Esophagus squamous epithelium (tissue), 5 donors: ENCODE measurements at regions not wholly inside any gene's neighbourhood (a gene's known extent, or its start where the extent isn't known, plus 50 kb on each side); places are given as distances from the start of the nearest gene placed in this dataset.
A peak's percentile ranks its signal among the peaks of the same experiment; 100 is the strongest.
"Not testable (repeated sequence)": the region's sequence is repeated elsewhere in the genome, so short reads cannot be mapped to it uniquely, and the experiment has no call there.

ENCODE experiments used
- DNase-seq: peaks from one replicate; lab custom pipeline; 2025; lab: John Stamatoyannopoulos, UW
- H3K27ac ChIP-seq, 4 donors: fragments of 200-600 bp; sonication (generic); one replicate each; pipeline ENCODE4 v1.5.1; 2016 to 2019; ENCODE audit warnings: mild to moderate bottlenecking in 1 of 4
- H3K27me3 ChIP-seq, 4 donors: fragments of 200-600 bp; sonication (generic); 1 replicate in 3 of 4; 2 replicates in 1 of 4; pipeline versions ENCODE4 v1.5.1 to v1.6.0; 2017 to 2021; ENCODE audit warnings: antibody characterized with exemption in 1 of 4
- H3K36me3 ChIP-seq, 3 donors: fragments of 200-600 bp; sonication (generic); one replicate each; pipeline ENCODE4 v1.5.1; 2016 to 2019
- H3K4me1 ChIP-seq, 3 donors: fragments of 200-600 bp; sonication (generic); one replicate each; pipeline ENCODE4 v1.5.1; 2017 to 2019
- H3K4me3 ChIP-seq, 4 donors: fragments of 200-600 bp; sonication (generic); 1 replicate in 3 of 4; 2 replicates in 1 of 4; pipeline ENCODE4 v1.5.1; 2016 to 2019; ENCODE audit warnings: mild to moderate bottlenecking in 2 of 4, moderate library complexity in 1 of 4
- H3K9me3 ChIP-seq, 3 donors: fragments of 200-600 bp; sonication (generic); one replicate each; pipeline ENCODE4 v1.5.1; 2016 to 2019
- CTCF ChIP-seq, 6 experiments: fragments of 450-650 bp in 4 of 6; fragments of 200-600 bp in 2 of 6; sonication (generic) in 2 of 6; IDR thresholded peaks; one replicate each; pipeline ENCODE4 v1.5.1; 2016 to 2019; ENCODE audit warnings: antibody characterized with exemption in 6 of 6, mild to moderate bottlenecking in 4 of 6, moderate library complexity in 4 of 6
- POLR2A ChIP-seq, 4 donors: fragments of 450-650 bp; IDR thresholded peaks; one replicate each; pipeline ENCODE4 v1.6.1; 2017; ENCODE audit warnings: antibody characterized with exemption in 4 of 4, mild to moderate bottlenecking in 4 of 4, moderate library complexity in 3 of 4
- WGBS, 2 donors: methylation state at CpG; one replicate each; pipeline ENCODE4 v1.1.5; 2018; 5-methylcytosine and 5-hydroxymethylcytosine counted together
- intact Hi-C: fragments of 100-400 bp; cut with DNase I; formaldehyde crosslinking; loops from one replicate; pipeline ENCODE4 v1.15.0; 2022
- donor health status: DM: yes; HTN: yes; CAD: no.

- TF ChIP-seq CTCF (IDR thresholded peaks at IDR 0.05) (no peak), POLR2A (IDR thresholded peaks at IDR 0.05) (no peak)
- Histone ChIP-seq H3K9me3 (no peaks in the 10 kb centered on the region), H3K36me3 (no peaks in the 10 kb centered on the region), H3K4me1 (peaks cover 5 to 32% (median 10%) of the 10 kb centered on the region in 3 donors), H3K4me3 (no peak overlapping the region), H3K27me3 (no peaks in the 10 kb centered on the region), H3K27ac (no peak overlapping the region)
- intact Hi-C loops: no loop called here
- DNase-seq: no peak
These were observed 90.0 kb downstream of the ARRDC3 start for GRCh38 chr5:91293131-91293530.

GRCh38 chr5:91291628-91292569 is 91.2 kb downstream of the ARRDC3 start:
- Histone ChIP-seq H3K36me3 (no peaks in the 10 kb centered on the region), H3K27ac (no peak overlapping the region), H3K4me1 (peaks cover 4 to 28% (median 8%) of the 10 kb centered on the region in 3 donors), H3K27me3 (no peaks in the 10 kb centered on the region), H3K9me3 (no peaks in the 10 kb centered on the region), H3K4me3 (no peak overlapping the region)
- TF ChIP-seq POLR2A (IDR thresholded peaks at IDR 0.05) (no peak), CTCF (IDR thresholded peaks at IDR 0.05) (no peak)
- intact Hi-C loops: no loop called here
- no peak for DNase-seq
- WGBS, 2 donors: 73 to 87% methylated on average over 4 of the region's 4 CpGs

- Histone ChIP-seq H3K27ac (peak overlapping the region in 3 of 4 donors; percentile 16 to 56 (median 28)), H3K9me3 (no peaks in the 10 kb centered on the region), H3K36me3 (no peaks in the 10 kb centered on the region), H3K4me1 (peaks cover 10 to 31% (median 12%) of the 10 kb centered on the region in 3 donors), H3K4me3 (no peak overlapping the region), H3K27me3 (no peaks in the 10 kb centered on the region)
- intact Hi-C loops: no loop called here
- TF ChIP-seq CTCF (IDR thresholded peaks at IDR 0.05): no peak
- no peak for TF ChIP-seq POLR2A (IDR thresholded peaks at IDR 0.05)
- 61 to 81% methylated on average over 3 of the region's 3 CpGs for WGBS, 2 donors
- DNase-seq: no peak
These were observed 94.8 kb downstream of the ARRDC3 start for GRCh38 chr5:91288118-91288916.

GRCh38 chr5:91285062-91285461 is 98.1 kb downstream of the ARRDC3 start:
- peaks cover 10 to 55% (median 16%) of the 10 kb centered on the region in 3 donors for H3K4me1 ChIP-seq
- H3K27ac ChIP-seq, intact Hi-C loops, H3K36me3 ChIP-seq, H3K27me3 ChIP-seq, H3K9me3 ChIP-seq, H3K4me3 ChIP-seq, DNase-seq: not testable (repeated sequence)
- 70 to 90% methylated on average over 3 to 4 of the region's 4 CpGs for WGBS, 2 donors

GRCh38 chr5:91283899-91284298 is 99.2 kb downstream of the ARRDC3 start:
- no peaks in the 10 kb centered on the region for H3K27me3 ChIP-seq
- H3K27ac ChIP-seq: peak overlapping the region in 3 of 4 donors; percentile 49 to 71 (median 66)
- DNase-seq: no peak
- TF ChIP-seq CTCF (IDR thresholded peaks at IDR 0.05): no peak
- no peak for TF ChIP-seq POLR2A (IDR thresholded peaks at IDR 0.05)
- peaks cover 8 to 57% (median 16%) of the 10 kb centered on the region in 3 donors for H3K4me1 ChIP-seq
- no peaks in the 10 kb centered on the region for H3K9me3 ChIP-seq
- H3K4me3 ChIP-seq: no peak overlapping the region
- intact Hi-C loops: no loop called here
- H3K36me3 ChIP-seq: no peaks in the 10 kb centered on the region
